OCI-LY1 (cell line): ENCODE measurements at regions not wholly inside any gene's neighbourhood (a gene's known extent, or its start where the extent isn't known, plus 50 kb on each side); places are given as distances from the start of the nearest gene placed in this dataset.

Experiments used
- H2AFZ ChIP-seq: fragments of 200-600 bp; sonication (generic), shearing (Covaris generic); 2 replicates; pipeline ENCODE4 v1.6.0; 2014; ENCODE audit warnings: antibody characterized with exemption, mild to moderate bottlenecking, low read length
- H3F3A ChIP-seq: fragments of 200-600 bp; sonication (generic), shearing (Covaris generic); 2 replicates; pipeline ENCODE4 v1.6.0; 2014; ENCODE audit warnings: mild to moderate bottlenecking, antibody characterized with exemption, low read length, moderate library complexity; ENCODE audit not compliant: insufficient read depth
- H3K27ac ChIP-seq: fragments of 200-600 bp; sonication (generic); 2 replicates; pipeline ENCODE4 v1.5.1; 2014; ENCODE audit warnings: low read length, mixed run types, mild to moderate bottlenecking, low read depth; ENCODE audit not compliant: poor library complexity, severe bottlenecking
- H3K27me3 ChIP-seq: fragments of 200-600 bp; sonication (generic); 2 replicates; pipeline ENCODE4 v1.6.0; 2014; ENCODE audit warnings: antibody characterized with exemption, mild to moderate bottlenecking, low read length, moderate library complexity; ENCODE audit not compliant: insufficient read depth
- H3K36me3 ChIP-seq: fragments of 200-600 bp; sonication (generic); 2 replicates; pipeline ENCODE4 v1.6.1; 2014; ENCODE audit warnings: mild to moderate bottlenecking, antibody characterized with exemption, low read length, moderate library complexity, mixed read lengths; ENCODE audit not compliant: insufficient read depth
- H3K4me1 ChIP-seq: fragments of 200-600 bp; sonication (generic); 2 replicates; pipeline ENCODE4 v1.5.1; 2014; ENCODE audit warnings: mild to moderate bottlenecking, low read length, moderate library complexity; ENCODE audit not compliant: insufficient read depth, severe bottlenecking
- H3K4me2 ChIP-seq: fragments of 200-600 bp; sonication (generic), shearing (Covaris generic); 2 replicates; pipeline ENCODE4 v1.6.1; 2014; ENCODE audit warnings: low read length
- H3K4me3 ChIP-seq: fragments of 200-600 bp; sonication (generic); 2 replicates; pipeline ENCODE4 v1.5.1; 2014; ENCODE audit warnings: low read length, low read depth, mild to moderate bottlenecking, mixed read lengths; ENCODE audit not compliant: poor library complexity, severe bottlenecking
- H3K79me2 ChIP-seq: fragments of 200-600 bp; shearing (Covaris generic); 2 replicates; pipeline ENCODE4 v1.6.1; 2016; ENCODE audit warnings: mixed run types, low read length, mixed read lengths; ENCODE audit not compliant: insufficient read depth
- H3K9ac ChIP-seq: fragments of 200-600 bp; sonication (generic), shearing (Covaris generic); 2 replicates; pipeline ENCODE4 v1.6.1; 2014; ENCODE audit warnings: mild to moderate bottlenecking, low read length, mixed read lengths
- H3K9me2 ChIP-seq: fragments of 200-600 bp; sonication (generic), shearing (Covaris generic); 2 replicates; pipeline ENCODE4 v1.6.1; 2014; ENCODE audit warnings: low read depth, mild to moderate bottlenecking, low read length, mixed read lengths
- H3K9me3 ChIP-seq: fragments of 200-600 bp; shearing (Covaris generic); 2 replicates; pipeline ENCODE4 v1.6.1; 2014; ENCODE audit warnings: low read length, mixed read lengths
- H4K20me1 ChIP-seq: fragments of 200-600 bp; sonication (generic), shearing (Covaris generic); 2 replicates; pipeline ENCODE4 v1.6.0; 2016; ENCODE audit warnings: mild to moderate bottlenecking, low read length; ENCODE audit not compliant: insufficient read depth
- CTCF ChIP-seq: fragments of 200-600 bp; sonication (generic), shearing (Covaris generic); IDR thresholded peaks from 2 replicates; pipeline ENCODE4 v1.5.1; 2017; ENCODE audit warnings: mild to moderate bottlenecking, antibody characterized with exemption, low read length, moderate library complexity, mixed read lengths
- EZH2 ChIP-seq: fragments of 200-600 bp; sonication (generic), shearing (Covaris generic); IDR thresholded peaks from 2 replicates; pipeline ENCODE4 v1.8.0; 2017; ENCODE audit warnings: borderline replicate concordance, mixed run types, mild to moderate bottlenecking, antibody characterized with exemption, low read length, moderate library complexity, mixed read lengths

DNA sequence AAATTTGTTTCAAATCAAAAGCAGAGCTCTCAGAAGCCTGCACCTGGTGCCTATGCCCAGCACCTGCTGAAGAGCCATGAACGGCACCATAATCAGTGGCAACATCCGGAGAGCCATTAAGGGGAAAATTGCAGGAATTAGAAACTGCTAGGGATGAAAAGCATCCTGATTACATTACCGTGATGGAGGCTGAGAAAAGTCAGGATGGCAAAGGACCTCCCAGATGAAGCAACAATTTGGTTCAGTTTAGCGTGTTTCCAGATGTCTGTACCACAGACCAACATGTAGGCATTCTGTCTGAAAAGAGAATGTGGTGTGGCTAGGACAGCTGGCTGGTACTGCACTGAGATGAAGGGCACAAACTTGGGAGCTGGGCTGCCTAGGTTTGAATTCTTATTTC is 106.1 kb downstream of the EOMES start:
- Histone ChIP-seq H3K9me3 (0 out of 2 replicates have a peak, but pooled peaks cover 4% of the 10 kb centered on the region), H3K9me2 (no peaks in the 10 kb centered on the region), H4K20me1 (no peaks in the 10 kb centered on the region), H3K36me3 (no peaks in the 10 kb centered on the region; the same call in 1 of the 2 replicates), H3K4me3 (no peak overlapping the region), H3K27me3 (no peaks in the 10 kb centered on the region), H3K27ac (no peak overlapping the region), H3K4me2 (no peak overlapping the region), H3F3A (no peaks in the 10 kb centered on the region), H2AFZ (no peak overlapping the region), H3K79me2 (no peaks in the 10 kb centered on the region), H3K9ac (no peak overlapping the region), H3K4me1 (no peaks in the 10 kb centered on the region)
- TF ChIP-seq EZH2 (no peak), CTCF (no peak)

- no peak overlapping the region for H3K4me3 ChIP-seq
- H3K4me2 ChIP-seq, result no peak overlapping the region
- no peaks in the 10 kb centered on the region for H3F3A ChIP-seq
- H4K20me1 ChIP-seq, result no peaks in the 10 kb centered on the region
- H2AFZ ChIP-seq, result no peak overlapping the region
- H3K4me1 ChIP-seq, result no peaks in the 10 kb centered on the region
- H3K27me3 ChIP-seq, result no peaks in the 10 kb centered on the region
- no peak overlapping the region for H3K9ac ChIP-seq
- TF ChIP-seq CTCF (no peak), EZH2 (no peak)
- no peaks in the 10 kb centered on the region for H3K9me2 ChIP-seq
- H3K36me3 ChIP-seq, result no peaks in the 10 kb centered on the region; the same call in 1 of the 2 replicates
- no peaks in the 10 kb centered on the region for H3K79me2 ChIP-seq
- H3K27ac ChIP-seq, result no peak overlapping the region
- 0 out of 2 replicates have a peak, but pooled peaks cover 4% of the 10 kb centered on the region for H3K9me3 ChIP-seq
These were observed 106.6 kb downstream of the EOMES start for GRCh38 chr3:27615555-27615954.

- H3F3A ChIP-seq, result no peaks in the 10 kb centered on the region
- H2AFZ ChIP-seq, result no peak overlapping the region
- H3K4me1 ChIP-seq, result no peaks in the 10 kb centered on the region
- no peaks in the 10 kb centered on the region; the same call in 1 of the 2 replicates for H3K36me3 ChIP-seq
- 0 out of 2 replicates have a peak, but pooled peaks cover 4% of the 10 kb centered on the region for H3K9me3 ChIP-seq
- H3K79me2 ChIP-seq, result no peaks in the 10 kb centered on the region
- no peak overlapping the region for H3K9ac ChIP-seq
- no peaks in the 10 kb centered on the region for H3K9me2 ChIP-seq
- H3K4me3 ChIP-seq, result no peak overlapping the region
- no peaks in the 10 kb centered on the region for H3K27me3 ChIP-seq
- H4K20me1 ChIP-seq, result no peaks in the 10 kb centered on the region
- no peak overlapping the region for H3K4me2 ChIP-seq
- TF ChIP-seq CTCF (no peak), EZH2 (no peak)
- H3K27ac ChIP-seq, result no peak overlapping the region
These were observed 107.5 kb downstream of the EOMES start for GRCh38 chr3:27614592-27614991.
